ENCODE measurements at regions not wholly inside any gene's neighbourhood (a gene's known extent, or its start where the extent isn't known, plus 50 kb on each side); places are given as distances from the start of the nearest gene placed in this dataset.

- no peak for DNase-seq (ENCODE audit: low read depth)
- peak; percentile 33 for TF ChIP-seq CTCF (IDR thresholded peaks at IDR 0.05; ENCODE audit: control insufficient read depth, extremely low read depth, insufficient read depth)
- no peak overlapping the region for H3K4me3 ChIP-seq (ENCODE audit: low read depth, low read length)
These were observed 476.9 kb downstream of the LRIG3 start for GRCh38 chr12:58443273-58443980.

GRCh38 chr12:58443981-58444371, 476.3 kb downstream of the LRIG3 start:
- no peak for TF ChIP-seq CTCF (IDR thresholded peaks at IDR 0.05; ENCODE audit: control insufficient read depth, extremely low read depth, insufficient read depth)
- no peak overlapping the region for H3K4me3 ChIP-seq (ENCODE audit: low read depth, low read length)
- DNase-seq (ENCODE audit: low read depth): no peak

GRCh38 chr12:58450868-58451482, 469.3 kb downstream of the LRIG3 start:
- DNase-seq (ENCODE audit: low read depth): no peak
- no peak overlapping the region for H3K4me3 ChIP-seq (ENCODE audit: low read depth, low read length)
- TF ChIP-seq CTCF (IDR thresholded peaks at IDR 0.05; ENCODE audit: control insufficient read depth, extremely low read depth, insufficient read depth): no peak

GRCh38 chr12:58452546-58452945, 467.8 kb downstream of the LRIG3 start:
- DNase-seq (ENCODE audit: low read depth): no peak
- H3K4me3 ChIP-seq (ENCODE audit: low read depth, low read length): no peak overlapping the region
- no peak for TF ChIP-seq CTCF (IDR thresholded peaks at IDR 0.05; ENCODE audit: control insufficient read depth, extremely low read depth, insufficient read depth)

GRCh38 chr12:58453306-58453705, 467.0 kb downstream of the LRIG3 start:
- no peak for TF ChIP-seq CTCF (IDR thresholded peaks at IDR 0.05; ENCODE audit: control insufficient read depth, extremely low read depth, insufficient read depth)
- H3K4me3 ChIP-seq (ENCODE audit: low read depth, low read length): no peak overlapping the region
- no peak for DNase-seq (ENCODE audit: low read depth)

- H3K4me3 ChIP-seq (ENCODE audit: low read depth, low read length): no peak overlapping the region
- DNase-seq (ENCODE audit: low read depth): no peak
- no peak for TF ChIP-seq CTCF (IDR thresholded peaks at IDR 0.05; ENCODE audit: control insufficient read depth, extremely low read depth, insufficient read depth)
These were observed 465.2 kb downstream of the LRIG3 start for GRCh38 chr12:58455136-58455535.

GRCh38 chr12:58458102-58458501, 462.2 kb downstream of the LRIG3 start:
- no peak for DNase-seq (ENCODE audit: low read depth)
- no peak for TF ChIP-seq CTCF (IDR thresholded peaks at IDR 0.05; ENCODE audit: control insufficient read depth, extremely low read depth, insufficient read depth)

More at GRCh38 chr12:58458102-58458501, 462.2 kb downstream of the LRIG3 start:
- H3K4me3 ChIP-seq (ENCODE audit: low read depth, low read length): no peak overlapping the region
